ENCODE measurements at regions not wholly inside any gene's neighbourhood (a gene's known extent, or its start where the extent isn't known, plus 50 kb on each side); places are given as distances from the start of the nearest gene placed in this dataset.

DNA sequence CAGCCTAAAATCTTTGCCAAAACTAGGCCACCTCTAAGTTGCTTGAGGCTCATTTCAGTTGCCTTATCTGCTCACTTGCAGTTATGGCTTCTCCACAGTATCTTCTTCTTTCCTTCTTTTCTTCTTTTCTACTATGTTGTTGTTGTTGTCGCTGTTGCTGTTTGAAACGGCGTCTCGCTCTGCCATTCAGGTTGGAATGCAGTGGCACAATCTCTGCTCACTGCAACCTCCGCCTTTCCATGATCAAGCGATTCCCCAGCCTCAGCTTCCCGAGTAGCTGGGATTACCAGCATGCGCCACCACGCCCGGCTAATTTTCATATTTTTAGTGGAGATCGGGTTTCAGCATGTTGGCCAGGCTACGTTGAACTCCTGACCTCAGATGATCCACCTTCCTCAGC is 210.8 kb upstream of the NR2F2 start:
- TF ChIP-seq, protein P1, sequence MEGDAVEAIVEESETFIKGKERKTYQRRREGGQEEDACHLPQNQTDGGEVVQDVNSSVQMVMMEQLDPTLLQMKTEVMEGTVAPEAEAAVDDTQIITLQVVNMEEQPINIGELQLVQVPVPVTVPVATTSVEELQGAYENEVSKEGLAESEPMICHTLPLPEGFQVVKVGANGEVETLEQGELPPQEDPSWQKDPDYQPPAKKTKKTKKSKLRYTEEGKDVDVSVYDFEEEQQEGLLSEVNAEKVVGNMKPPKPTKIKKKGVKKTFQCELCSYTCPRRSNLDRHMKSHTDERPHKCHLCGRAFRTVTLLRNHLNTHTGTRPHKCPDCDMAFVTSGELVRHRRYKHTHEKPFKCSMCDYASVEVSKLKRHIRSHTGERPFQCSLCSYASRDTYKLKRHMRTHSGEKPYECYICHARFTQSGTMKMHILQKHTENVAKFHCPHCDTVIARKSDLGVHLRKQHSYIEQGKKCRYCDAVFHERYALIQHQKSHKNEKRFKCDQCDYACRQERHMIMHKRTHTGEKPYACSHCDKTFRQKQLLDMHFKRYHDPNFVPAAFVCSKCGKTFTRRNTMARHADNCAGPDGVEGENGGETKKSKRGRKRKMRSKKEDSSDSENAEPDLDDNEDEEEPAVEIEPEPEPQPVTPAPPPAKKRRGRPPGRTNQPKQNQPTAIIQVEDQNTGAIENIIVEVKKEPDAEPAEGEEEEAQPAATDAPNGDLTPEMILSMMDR (IDR thresholded peaks at IDR 0.05; ENCODE audit: low read length), result no peak
- no peak for TF ChIP-seq EZH2 (IDR thresholded peaks at IDR 0.05; ENCODE audit: borderline replicate concordance, low read length)
